Memory B cell (primary cell): ENCODE measurements at regions not wholly inside any gene's neighbourhood (a gene's known extent, or its start where the extent isn't known, plus 50 kb on each side); places are given as distances from the start of the nearest gene placed in this dataset.

Source experiments
- ATAC-seq: fragments of 150-1000 bp; cut with Tn5 transposase; 2 replicates; pipeline ENCODE4 v1.10.0; 2021; ENCODE audit warnings: low read depth, mild to moderate bottlenecking, moderate library complexity
- DNase-seq, 2 donors: peaks; one replicate each; pipeline ENCODE4 v3.0.0; 2022; ENCODE audit warnings: low spot score in 2 of 2
- H3K27ac Mint-ChIP-seq: one replicate; pipeline ENCODE4 v1.8.0; 2022; ENCODE audit warnings: mild to moderate bottlenecking, moderate library complexity, mixed read lengths
- H3K27me3 Mint-ChIP-seq: one replicate; pipeline ENCODE4 v1.8.0; 2022; ENCODE audit warnings: mixed read lengths
- H3K36me3 Mint-ChIP-seq: one replicate; pipeline ENCODE4 v1.8.0; 2022; ENCODE audit warnings: mild to moderate bottlenecking, mixed read lengths
- H3K4me1 Mint-ChIP-seq: one replicate; pipeline ENCODE4 v1.8.0; 2022; ENCODE audit warnings: mixed read lengths
- H3K4me3 Mint-ChIP-seq: one replicate; pipeline ENCODE4 v1.8.0; 2022; ENCODE audit warnings: mild to moderate bottlenecking, moderate library complexity, mixed read lengths
- H3K9me3 Mint-ChIP-seq: one replicate; pipeline ENCODE4 v1.8.0; 2022; ENCODE audit warnings: mixed read lengths

DNA sequence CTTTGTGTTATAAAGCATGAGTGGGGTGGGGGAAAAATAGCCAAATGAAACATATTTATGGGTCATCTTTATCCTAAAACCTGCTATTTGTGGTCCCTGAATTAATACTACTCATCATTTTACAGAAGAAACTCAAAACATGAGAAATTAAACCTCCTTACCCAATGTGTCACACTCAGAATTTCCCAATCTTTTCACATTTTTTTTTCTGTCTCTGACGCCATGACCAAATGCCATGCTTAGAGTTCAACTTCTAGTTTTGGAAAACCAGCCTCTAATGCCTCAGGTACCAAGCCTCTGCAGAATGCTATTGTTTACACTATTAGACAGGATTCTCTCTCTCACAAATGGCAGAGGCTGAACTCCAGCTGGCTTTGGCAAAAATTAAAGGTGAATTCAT, 505.5 kb upstream of the WWC1 start:
- Mint-ChIP-seq H3K27ac (no peak overlapping the region), H3K4me1 (no peaks in the 10 kb centered on the region), H3K4me3 (no peak overlapping the region), H3K9me3 (no peaks in the 10 kb centered on the region), H3K27me3 (no peaks in the 10 kb centered on the region), H3K36me3 (no peaks in the 10 kb centered on the region)
- no peak for DNase-seq
- no peak for ATAC-seq

DNA sequence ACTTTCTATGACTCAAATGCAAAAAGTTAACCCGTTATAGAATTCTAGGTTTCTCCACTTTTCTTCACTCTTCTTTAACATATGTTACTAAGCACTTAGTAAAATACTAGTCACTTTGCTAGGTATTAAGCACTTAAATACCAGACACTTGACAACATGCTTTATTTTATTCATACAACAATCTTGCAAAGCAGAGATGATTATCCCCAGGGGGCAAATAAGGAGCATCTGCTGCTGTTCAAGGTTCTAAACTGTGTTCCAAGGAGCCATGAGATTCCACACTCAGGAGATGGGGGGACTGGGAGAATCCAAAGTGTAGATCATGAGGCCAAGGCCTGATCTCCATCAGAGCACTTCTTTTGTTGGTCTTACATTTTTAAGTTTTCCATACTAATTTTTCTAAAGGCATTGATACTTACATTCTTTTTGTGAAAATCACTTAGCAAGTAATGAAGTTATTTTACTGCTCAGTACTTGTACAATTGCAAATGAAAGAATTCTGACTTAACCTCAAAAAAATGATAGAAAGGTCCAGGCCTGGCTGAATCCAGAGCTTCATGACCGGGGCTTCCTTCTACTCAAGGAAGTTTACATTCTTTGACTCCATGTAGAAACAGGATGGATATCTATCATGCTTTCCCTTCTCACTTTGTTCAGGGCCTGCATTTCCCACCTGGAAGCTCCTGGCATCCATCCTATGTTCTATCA, 504.4 kb upstream of the WWC1 start:
- H3K36me3 Mint-ChIP-seq: no peaks in the 10 kb centered on the region
- no peaks in the 10 kb centered on the region for H3K27me3 Mint-ChIP-seq
- no peak overlapping the region for H3K27ac Mint-ChIP-seq
- H3K4me3 Mint-ChIP-seq: no peak overlapping the region
- DNase-seq: no peak
- no peaks in the 10 kb centered on the region for H3K9me3 Mint-ChIP-seq
- ATAC-seq: no peak
- H3K4me1 Mint-ChIP-seq: no peaks in the 10 kb centered on the region

DNA sequence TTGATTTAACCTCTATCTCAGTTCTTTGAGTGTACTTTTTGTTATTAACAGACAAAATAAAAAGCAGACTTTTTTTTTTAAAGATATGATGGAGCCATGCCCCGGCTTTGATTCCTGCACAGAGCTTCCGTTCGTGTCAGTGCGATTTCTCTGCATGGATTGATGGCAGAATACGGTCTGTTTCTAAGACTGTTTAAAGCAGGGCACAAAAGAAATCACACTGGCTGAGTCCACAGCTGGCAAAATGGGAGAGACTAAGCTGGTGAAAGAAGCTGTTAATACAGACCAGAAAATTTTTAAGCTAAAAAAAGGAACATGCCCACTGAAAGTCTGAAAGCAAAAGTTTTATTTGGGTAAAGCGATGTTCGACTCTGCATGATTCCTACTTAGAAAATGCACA, 501.4 kb upstream of the WWC1 start:
- Mint-ChIP-seq H3K9me3 (no peaks in the 10 kb centered on the region), H3K4me3 (no peak overlapping the region), H3K27ac (no peak overlapping the region), H3K36me3 (no peaks in the 10 kb centered on the region), H3K27me3 (no peaks in the 10 kb centered on the region), H3K4me1 (no peaks in the 10 kb centered on the region)
- DNase-seq: no peak
- ATAC-seq: no peak

DNA sequence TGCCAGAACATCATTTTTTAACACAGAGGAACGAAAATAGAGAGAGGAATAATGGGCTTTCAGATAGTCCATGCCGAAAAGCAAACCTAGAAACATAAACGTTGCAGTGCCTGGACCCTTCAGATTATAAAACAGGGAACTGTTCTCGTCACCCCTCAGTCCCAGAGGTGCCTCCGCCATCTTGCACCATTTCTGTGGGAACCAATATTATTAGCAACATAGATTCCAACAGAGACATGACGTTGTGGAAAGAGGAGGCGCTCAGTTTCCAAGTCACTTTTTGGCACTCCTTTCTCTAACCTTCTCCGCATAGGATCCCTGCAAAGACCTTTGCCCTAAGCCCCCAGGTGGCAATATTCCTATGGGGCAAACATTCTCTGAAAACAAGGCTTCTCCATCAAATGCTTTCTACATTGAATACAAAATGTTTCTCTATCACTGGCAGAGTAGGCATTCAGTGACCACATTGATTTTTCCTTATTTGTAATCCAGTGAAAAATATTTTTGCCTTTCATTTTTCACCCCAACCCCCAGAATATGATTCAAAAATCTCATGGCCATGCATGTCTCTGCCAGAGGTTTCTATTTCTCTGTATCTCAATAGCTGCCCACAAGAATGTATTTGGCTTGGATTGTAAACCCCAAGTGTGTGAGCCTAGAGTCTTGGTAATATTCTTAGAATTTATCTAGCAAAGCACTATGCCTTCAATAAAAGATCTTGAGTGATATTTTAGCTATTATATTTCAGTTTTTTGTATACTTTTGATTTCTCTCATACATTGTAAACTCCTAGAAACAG, 500.8 kb upstream of the WWC1 start:
- Mint-ChIP-seq H3K27me3 (no peaks in the 10 kb centered on the region), H3K4me1 (no peaks in the 10 kb centered on the region), H3K36me3 (no peaks in the 10 kb centered on the region), H3K4me3 (no peak overlapping the region), H3K27ac (no peak overlapping the region), H3K9me3 (no peaks in the 10 kb centered on the region)
- DNase-seq (no peak), ATAC-seq (no peak)

DNA sequence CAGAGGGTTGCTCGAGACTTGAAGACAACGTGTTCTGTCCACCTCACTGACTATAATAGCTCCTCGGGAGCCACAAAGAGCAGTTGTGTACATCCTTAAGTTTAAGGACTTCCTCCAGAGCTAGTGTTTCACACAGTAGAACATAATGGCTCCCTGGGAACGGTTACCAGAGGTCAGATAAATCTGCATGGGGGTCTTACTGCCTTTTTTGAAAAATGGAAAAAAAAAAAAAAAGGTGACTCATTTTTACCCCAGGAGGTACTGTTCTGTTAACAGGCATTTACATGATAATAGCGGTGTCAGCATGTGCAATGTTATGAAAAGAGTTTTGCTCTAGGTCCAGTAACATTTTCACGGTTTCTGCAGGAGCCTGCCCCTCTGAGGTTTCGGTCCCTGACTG, 498.9 kb upstream of the WWC1 start:
- no peak overlapping the region for H3K27ac Mint-ChIP-seq
- H3K36me3 Mint-ChIP-seq: no peaks in the 10 kb centered on the region
- H3K4me1 Mint-ChIP-seq: no peaks in the 10 kb centered on the region
- DNase-seq (no peak), ATAC-seq (no peak)
- H3K27me3 Mint-ChIP-seq: no peaks in the 10 kb centered on the region
- H3K9me3 Mint-ChIP-seq: no peaks in the 10 kb centered on the region
- H3K4me3 Mint-ChIP-seq: no peak overlapping the region

DNA sequence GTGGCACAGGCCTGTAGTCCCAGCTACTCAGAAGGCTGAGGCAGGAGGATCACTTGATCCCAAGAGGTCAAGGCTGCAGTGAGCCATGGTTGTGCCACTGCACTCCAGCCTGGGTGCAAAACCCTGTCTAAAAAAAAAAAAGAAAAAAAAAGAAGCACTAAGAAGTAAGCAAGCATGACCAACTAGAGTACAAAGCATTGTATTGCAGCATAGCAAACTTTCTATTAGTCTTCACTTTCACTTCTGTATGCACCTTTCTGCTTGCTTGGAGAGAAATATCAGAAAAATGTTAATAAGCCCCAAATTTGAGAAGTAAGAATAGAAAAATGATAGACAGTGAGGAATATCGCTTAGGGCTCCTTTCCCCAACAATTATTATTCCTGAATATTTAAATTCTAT, 497.7 kb upstream of the WWC1 start:
- Mint-ChIP-seq H3K4me3 (no peak overlapping the region), H3K27ac (no peak overlapping the region), H3K4me1 (no peaks in the 10 kb centered on the region), H3K36me3 (no peaks in the 10 kb centered on the region), H3K27me3 (no peaks in the 10 kb centered on the region), H3K9me3 (no peaks in the 10 kb centered on the region)
- no peak for ATAC-seq
- no peak for DNase-seq

DNA sequence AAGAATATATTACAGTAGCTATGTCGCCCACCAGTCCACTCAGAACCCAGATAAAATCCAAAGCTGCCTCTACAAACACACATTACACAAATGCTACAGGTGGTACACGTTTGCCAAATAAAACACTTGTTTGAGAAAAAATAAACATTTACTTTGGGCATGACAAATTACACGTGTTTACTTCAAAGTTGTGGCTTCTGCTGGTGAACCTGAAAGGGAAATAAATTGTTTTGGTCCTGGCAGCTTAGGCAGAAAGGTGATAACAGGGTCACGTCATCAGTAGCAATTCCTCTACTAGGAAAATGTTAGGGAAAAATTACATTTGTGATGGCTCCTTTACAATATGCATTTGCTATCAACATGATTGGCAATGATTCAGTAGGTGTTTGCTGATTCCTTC, 497.3 kb upstream of the WWC1 start:
- no peaks in the 10 kb centered on the region for H3K9me3 Mint-ChIP-seq
- ATAC-seq: no peak
- no peaks in the 10 kb centered on the region for H3K36me3 Mint-ChIP-seq
- no peaks in the 10 kb centered on the region for H3K27me3 Mint-ChIP-seq
- no peak overlapping the region for H3K4me3 Mint-ChIP-seq
- no peak overlapping the region for H3K27ac Mint-ChIP-seq
- H3K4me1 Mint-ChIP-seq: no peaks in the 10 kb centered on the region
- DNase-seq: no peak

DNA sequence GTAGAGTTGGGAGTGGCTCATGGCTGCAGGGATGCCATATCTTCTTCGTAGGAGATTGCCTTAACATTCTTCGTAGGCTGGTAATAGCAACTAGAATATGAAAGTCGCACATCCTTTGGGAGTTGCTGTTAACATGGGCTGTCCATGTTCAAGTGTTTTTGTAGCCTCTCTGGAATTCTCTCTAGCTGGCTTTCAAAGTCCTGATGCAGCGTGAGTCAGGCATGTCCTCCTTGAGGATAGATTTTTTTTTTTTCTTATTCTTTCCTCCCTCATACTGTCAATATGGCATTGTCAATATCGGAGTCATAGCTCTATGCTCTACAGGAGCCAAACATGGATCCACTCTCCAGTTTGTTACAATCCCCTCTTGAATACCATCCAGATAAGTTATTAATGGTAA, 494.8 kb upstream of the WWC1 start:
- DNase-seq: no peak
- no peak overlapping the region for H3K27ac Mint-ChIP-seq
- H3K27me3 Mint-ChIP-seq: no peaks in the 10 kb centered on the region
- H3K4me3 Mint-ChIP-seq: no peak overlapping the region
- H3K9me3 Mint-ChIP-seq: peaks cover 2% of the 10 kb centered on the region
- no peaks in the 10 kb centered on the region for H3K36me3 Mint-ChIP-seq
- no peak for ATAC-seq
- H3K4me1 Mint-ChIP-seq: no peaks in the 10 kb centered on the region

DNA sequence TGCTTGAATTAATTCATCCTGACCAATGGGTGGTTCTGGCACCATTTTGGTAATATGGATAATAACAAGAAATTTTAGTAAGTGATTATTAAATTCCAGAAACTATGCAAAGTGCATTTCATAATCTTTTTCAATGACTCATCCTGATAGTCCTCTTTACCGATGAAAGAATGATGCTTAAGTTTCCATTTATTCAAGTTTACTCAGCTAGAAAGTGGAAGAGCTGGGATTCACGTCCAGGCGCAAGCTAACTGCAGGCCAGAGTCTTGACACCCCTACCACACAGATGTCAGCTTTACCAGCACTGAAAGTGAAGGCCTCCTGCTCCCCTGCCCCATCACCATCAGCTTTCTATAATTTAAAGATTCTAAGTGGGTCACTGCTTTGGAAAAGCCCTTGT, 493.5 kb upstream of the WWC1 start:
- peaks cover 2% of the 10 kb centered on the region for H3K9me3 Mint-ChIP-seq
- DNase-seq: no peak
- no peaks in the 10 kb centered on the region for H3K4me1 Mint-ChIP-seq
- no peak overlapping the region for H3K4me3 Mint-ChIP-seq
- no peak overlapping the region for H3K27ac Mint-ChIP-seq
- no peak for ATAC-seq
- H3K36me3 Mint-ChIP-seq: no peaks in the 10 kb centered on the region
- no peaks in the 10 kb centered on the region for H3K27me3 Mint-ChIP-seq

DNA sequence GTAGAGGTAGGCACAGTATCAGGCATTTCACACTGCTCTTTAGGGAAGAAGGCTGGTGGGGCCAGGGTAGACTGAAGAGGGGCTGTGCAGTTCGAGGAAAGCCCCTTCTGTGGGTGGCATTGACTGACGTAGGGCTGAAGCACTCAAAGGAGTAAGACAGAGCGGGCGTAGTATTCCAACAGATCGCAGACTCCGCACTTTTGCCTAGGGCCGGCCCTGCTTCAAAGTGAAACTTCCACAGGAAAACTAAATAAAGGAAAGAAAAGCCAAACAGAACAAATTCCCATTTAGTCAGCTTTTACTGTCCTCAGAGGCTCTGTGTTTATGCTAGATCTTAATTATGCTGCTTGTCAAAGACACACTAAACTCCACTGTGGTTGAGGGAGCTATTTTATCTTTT, 493.0 kb upstream of the WWC1 start:
- H3K4me3 Mint-ChIP-seq: no peak overlapping the region
- no peak for ATAC-seq
- H3K27ac Mint-ChIP-seq: no peak overlapping the region
- no peak for DNase-seq
- no peaks in the 10 kb centered on the region for H3K27me3 Mint-ChIP-seq
- H3K4me1 Mint-ChIP-seq: no peaks in the 10 kb centered on the region
- no peaks in the 10 kb centered on the region for H3K36me3 Mint-ChIP-seq
- H3K9me3 Mint-ChIP-seq: peaks cover 2% of the 10 kb centered on the region

DNA sequence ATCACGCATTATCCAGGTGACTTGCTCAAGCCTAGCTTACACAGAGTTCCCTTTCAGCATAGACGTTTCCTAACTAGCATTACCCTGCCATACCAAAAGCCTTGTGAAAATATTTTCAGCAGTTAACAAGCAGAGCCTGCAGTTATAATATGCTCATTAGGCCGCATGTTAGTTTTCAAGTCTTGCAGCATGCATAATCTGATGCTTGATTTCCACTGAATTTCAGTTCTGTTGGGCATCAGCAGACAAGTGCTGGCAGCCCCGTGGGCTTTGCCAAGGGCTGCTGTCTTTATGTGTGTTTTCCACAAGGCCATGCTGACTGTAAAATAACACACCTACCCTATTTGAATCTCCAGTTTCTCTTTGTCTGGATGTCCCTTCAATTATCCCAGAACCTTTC, 491.0 kb upstream of the WWC1 start:
- Mint-ChIP-seq H3K4me1 (no peaks in the 10 kb centered on the region), H3K27ac (no peak overlapping the region), H3K36me3 (no peaks in the 10 kb centered on the region), H3K27me3 (no peaks in the 10 kb centered on the region), H3K4me3 (no peak overlapping the region), H3K9me3 (peaks cover 2% of the 10 kb centered on the region)
- ATAC-seq (no peak), DNase-seq (no peak)

DNA sequence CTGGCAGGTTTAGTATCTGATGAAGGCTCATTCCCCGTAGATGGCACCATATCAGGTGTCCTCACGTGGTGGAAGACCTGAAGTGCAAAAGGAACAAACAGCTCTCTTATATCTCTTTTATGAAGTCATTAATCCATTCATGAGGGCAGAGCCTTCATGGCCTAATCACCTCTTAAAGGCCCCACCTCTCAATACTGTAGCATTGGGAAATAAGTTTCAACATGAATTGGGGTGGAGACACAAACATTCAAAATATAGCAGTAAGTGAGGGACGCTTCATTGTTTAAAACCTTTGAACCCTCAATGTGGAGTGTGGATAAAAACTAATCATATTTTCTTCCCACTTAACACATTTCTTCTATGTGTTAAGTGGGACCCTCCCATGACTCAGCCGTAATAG, 489.4 kb upstream of the WWC1 start:
- Mint-ChIP-seq H3K4me1 (no peaks in the 10 kb centered on the region), H3K27ac (no peak overlapping the region), H3K27me3 (no peaks in the 10 kb centered on the region), H3K36me3 (no peaks in the 10 kb centered on the region), H3K4me3 (no peak overlapping the region), H3K9me3 (peaks cover 2% of the 10 kb centered on the region)
- DNase-seq (no peak), ATAC-seq (no peak)

DNA sequence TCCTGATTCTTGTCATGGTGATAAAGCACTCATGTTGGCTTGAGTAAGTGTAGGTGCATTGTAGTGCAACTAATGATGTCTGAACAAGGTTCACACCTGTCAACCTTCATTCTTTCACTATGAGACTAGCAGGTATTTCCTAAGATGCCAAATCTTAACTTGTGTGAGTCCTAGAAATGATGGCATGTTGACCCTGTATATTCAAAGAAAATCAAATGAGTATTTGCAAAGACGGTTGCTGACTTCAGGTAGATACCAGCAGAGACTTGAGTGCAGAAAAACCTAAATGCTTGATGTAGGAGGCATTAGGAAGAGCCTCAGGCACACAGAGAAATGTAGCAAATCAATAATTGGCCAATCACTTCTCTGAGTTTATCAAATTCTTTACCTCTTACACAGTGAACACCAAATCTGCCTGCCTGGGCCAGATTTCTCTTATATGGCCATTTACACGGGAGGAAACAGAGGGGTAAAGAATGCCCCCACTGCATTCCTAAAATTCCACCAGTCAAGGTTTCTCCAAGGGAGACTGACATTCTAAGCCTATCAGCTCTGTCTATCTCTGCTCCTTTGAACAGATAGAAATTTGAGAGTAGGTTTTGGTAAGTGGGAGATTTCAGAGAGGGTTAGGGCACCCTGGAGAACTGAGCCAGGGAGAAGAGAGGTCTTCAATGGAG, 488.6 kb upstream of the WWC1 start:
- H3K27me3 Mint-ChIP-seq: no peaks in the 10 kb centered on the region
- no peak for ATAC-seq
- H3K9me3 Mint-ChIP-seq: peaks cover 2% of the 10 kb centered on the region
- no peak overlapping the region for H3K4me3 Mint-ChIP-seq
- DNase-seq: no peak
- no peaks in the 10 kb centered on the region for H3K4me1 Mint-ChIP-seq
- H3K27ac Mint-ChIP-seq: no peak overlapping the region
- no peaks in the 10 kb centered on the region for H3K36me3 Mint-ChIP-seq

DNA sequence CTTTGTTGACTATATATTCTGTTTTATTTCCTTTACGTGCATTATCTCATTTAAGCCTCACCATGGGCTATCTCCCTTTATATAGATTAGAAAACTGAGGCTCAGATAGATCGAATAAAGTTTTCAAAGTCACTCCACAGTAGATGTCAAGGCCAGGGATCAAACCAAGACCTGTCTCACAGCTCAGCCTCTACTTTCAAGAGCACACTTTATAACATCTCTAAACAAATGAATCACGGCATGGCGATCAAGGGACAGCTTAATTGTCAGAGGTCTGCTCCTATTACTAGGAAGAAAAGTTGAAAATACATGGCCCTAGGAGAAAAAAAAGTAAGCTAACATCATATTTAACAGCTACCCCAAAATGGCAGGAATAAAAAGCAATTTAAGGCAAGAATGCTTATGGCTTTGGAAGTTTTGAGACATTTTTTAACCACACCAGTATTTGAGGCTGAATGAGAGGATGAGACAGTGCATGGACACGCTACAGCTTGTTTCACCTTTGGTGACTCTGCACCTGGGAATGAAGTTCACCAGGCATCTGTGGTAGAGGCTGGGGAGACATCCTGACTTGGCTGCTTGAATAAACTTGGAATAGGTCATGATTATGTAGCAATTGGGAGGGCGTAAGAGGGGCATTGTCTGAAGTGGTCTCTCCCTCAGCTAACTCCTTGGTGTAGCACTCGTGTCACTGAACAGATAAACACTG, 486.8 kb upstream of the WWC1 start:
- DNase-seq: no peak
- no peaks in the 10 kb centered on the region for H3K27me3 Mint-ChIP-seq
- H3K4me1 Mint-ChIP-seq: no peaks in the 10 kb centered on the region
- ATAC-seq: no peak
- peaks cover 2% of the 10 kb centered on the region for H3K9me3 Mint-ChIP-seq
- H3K4me3 Mint-ChIP-seq: no peak overlapping the region
- H3K36me3 Mint-ChIP-seq: no peaks in the 10 kb centered on the region
- H3K27ac Mint-ChIP-seq: no peak overlapping the region
